ENCODE measurements at regions not wholly inside any gene's neighbourhood (a gene's known extent, or its start where the extent isn't known, plus 50 kb on each side); places are given as distances from the start of the nearest gene placed in this dataset.

GRCh38 chr11:104565583-104565961 is 332.7 kb downstream of the CASP12 start:
- TF ChIP-seq POLR2AphosphoS5 (IDR thresholded peaks at IDR 0.05; ENCODE audit: insufficient read depth in 1 of 2, low read depth in 1 of 2): no peak
- TF ChIP-seq, protein P1, sequence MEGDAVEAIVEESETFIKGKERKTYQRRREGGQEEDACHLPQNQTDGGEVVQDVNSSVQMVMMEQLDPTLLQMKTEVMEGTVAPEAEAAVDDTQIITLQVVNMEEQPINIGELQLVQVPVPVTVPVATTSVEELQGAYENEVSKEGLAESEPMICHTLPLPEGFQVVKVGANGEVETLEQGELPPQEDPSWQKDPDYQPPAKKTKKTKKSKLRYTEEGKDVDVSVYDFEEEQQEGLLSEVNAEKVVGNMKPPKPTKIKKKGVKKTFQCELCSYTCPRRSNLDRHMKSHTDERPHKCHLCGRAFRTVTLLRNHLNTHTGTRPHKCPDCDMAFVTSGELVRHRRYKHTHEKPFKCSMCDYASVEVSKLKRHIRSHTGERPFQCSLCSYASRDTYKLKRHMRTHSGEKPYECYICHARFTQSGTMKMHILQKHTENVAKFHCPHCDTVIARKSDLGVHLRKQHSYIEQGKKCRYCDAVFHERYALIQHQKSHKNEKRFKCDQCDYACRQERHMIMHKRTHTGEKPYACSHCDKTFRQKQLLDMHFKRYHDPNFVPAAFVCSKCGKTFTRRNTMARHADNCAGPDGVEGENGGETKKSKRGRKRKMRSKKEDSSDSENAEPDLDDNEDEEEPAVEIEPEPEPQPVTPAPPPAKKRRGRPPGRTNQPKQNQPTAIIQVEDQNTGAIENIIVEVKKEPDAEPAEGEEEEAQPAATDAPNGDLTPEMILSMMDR (IDR thresholded peaks at IDR 0.05): no peak
